NCI-H1092 (cell line): ENCODE measurements at regions not wholly inside any gene's neighbourhood (a gene's known extent, or its start where the extent isn't known, plus 50 kb on each side); places are given as distances from the start of the nearest gene placed in this dataset.
"Not testable (repeated sequence)": the region's sequence is repeated elsewhere in the genome, so short reads cannot be mapped to it uniquely, and the experiment has no call there.

ENCODE experiments used
- DNase-seq: peaks from one replicate; lab custom pipeline; 2025; lab: John Stamatoyannopoulos, UW

GRCh38 chr6:74283532-74283931 lies 587.5 kb downstream of the CD109 start:
- DNase-seq: no peak

- no peak for DNase-seq
These were observed 586.2 kb downstream of the CD109 start for GRCh38 chr6:74282143-74282689.

DNA sequence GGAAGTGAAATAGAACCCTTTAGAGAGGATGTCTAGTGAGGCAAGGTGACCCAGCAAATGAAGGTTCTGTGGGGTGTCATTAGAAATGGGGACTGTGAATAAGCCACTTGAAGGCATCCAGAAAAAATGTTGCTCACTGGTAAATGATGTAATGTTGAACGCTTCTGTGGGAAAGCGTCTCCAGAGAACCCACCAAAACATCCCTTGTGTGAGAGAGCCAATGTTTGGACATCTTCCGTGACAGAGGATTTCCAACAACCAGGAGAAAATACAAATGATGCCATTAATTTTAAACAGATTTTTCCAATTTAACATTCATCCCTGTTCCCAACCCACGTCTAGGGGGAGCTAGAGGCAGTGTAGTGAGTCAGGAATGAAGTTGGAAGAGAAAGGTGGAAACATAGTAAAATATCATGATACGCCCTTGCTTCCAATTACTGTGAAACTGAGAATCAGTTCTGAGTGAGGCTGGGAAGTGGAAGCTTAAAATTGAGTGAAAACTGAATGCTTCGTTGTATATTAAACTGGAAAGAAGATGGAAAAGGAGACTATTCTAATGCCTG lies 584.2 kb downstream of the CD109 start:
- DNase-seq: no peak

DNA sequence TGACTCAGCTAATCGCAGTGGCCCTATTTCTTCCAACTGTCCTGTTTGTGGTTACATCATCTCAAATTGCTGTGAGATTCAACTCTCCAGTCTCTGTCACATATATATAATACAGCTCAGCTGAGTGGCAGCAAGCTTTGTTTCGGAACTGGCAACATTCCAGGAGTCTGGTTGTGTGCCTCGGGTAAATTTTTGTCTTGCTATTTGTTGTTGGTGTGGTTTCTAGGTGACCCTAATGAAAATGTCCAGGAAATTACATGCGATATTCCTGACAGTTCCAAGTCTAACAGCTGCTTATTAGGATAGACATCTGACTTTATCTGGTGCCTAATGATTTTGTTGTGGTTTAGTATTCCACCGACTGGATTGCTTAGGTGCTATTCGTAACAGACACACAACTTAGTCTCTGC lies 581.8 kb downstream of the CD109 start:
- peak; percentile 48 for DNase-seq

GRCh38 chr6:74273541-74273940 lies 577.5 kb downstream of the CD109 start:
- DNase-seq: no peak

- DNase-seq: no peak
These were observed 573.5 kb downstream of the CD109 start for GRCh38 chr6:74269600-74269858.

DNA sequence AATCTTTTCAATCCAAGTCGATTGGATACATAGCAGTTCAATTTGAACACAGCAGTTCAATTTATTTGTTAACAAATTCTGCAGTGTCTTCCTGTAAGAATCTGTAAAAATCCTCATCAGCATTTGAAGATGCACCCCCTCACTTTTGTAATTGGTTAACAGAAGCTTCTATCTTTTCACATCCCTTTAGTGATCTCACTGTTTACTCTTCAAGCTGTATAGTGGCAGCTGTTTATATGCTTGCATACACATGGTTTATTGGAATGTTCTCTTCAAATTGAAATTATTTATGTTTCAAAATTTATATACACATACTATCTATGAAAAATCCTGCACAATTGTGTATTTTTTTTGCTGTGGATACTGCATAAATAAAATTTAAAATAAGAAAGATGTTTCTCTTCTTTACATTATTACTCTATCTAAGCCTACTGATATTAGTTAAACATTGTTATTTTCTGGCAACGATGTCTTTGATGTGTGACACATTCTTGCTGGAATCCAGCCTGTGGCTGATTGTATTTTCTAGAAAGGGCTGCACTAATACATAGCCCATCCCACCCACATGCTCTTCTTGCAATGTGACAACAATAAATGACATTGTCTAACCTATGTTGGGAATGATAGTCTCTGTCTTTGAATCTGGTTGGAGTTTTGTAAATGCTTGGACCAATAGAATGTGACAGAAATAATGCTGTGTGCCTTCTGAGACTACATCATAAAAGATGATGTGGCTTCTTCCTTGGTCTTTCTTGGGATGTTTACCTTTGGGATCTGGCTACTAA lies 573.0 kb downstream of the CD109 start:
- no peak for DNase-seq

DNA sequence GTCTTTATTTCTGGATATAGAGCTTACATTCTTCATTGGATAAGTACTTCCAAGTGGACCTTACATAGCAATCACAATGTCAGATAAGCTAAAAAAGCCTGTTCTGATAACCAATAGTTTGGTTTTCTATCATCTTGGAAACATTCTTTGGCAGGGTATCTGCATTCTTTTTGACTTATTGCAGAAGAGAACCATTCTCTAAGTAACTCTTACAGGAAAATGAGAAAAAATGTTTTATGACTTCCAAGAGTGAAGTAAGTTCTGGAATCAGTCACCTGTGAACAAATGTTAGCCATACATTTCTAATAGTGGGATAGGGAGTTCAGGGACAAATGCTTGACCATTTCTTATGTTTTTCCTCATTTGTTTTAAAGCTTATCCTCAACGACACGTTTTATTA lies 564.0 kb downstream of the CD109 start:
- DNase-seq: no peak

DNA sequence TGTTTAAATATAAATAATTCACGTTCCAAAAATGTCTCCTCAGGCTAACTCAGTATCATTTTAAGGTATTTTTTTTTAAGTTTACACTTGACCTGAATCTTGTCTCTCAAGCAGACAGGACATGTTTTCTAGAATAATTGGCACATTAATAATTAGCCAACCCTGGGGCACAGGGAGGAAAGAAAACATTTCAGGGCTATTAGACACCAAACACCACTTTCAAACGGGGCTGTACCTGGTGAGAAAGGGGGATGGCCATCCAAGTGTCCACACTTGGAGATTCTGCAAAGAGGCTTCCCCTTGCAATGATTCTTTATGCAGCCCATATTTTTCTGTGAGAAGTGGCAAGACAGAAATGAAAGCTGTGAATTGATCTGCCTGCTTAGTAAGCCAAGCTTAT lies 560.8 kb downstream of the CD109 start:
- no peak for DNase-seq

- DNase-seq: no peak
These were observed 560.4 kb downstream of the CD109 start for GRCh38 chr6:74256381-74256780.

DNA sequence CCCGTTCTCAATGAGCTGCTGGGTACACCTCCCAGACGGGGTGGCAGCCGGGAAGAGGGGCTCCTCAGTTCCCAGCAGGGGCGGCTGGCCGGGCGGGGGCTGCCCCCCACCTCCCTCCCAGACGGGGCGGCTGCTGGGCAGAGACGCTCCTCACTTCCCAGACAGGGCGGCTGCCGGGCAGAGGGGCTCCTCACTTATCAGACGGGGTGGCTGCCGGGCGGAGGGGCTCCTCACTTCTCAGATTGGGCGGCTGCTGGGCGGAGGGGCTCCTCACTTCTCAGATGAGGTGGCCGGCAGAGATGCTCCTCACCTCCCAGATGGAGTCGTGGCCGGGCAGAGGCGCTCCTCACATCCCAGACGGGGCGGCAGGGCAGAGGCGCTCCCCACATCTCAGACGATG lies 559.0 kb downstream of the CD109 start:
- DNase-seq: not testable (repeated sequence)

DNA sequence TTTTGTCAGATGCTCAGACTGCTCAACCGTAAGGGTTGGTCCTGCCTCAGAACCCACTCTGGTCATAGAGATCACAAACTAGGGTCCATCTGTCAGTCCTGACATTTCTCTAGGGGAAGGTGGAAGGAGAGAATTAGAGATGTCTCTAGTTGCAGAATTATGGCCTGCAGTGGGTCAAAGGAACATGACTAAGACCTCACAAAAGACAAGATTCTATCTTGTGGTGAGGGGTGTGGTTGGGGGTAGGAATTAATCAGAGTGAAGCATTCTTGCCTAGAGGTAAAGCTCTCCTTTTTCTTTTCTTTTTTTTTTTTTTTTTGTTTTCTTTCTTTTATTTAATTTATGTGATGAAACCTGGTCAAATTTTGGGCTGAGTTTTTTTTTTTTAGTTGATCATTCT lies 558.1 kb downstream of the CD109 start:
- DNase-seq: not testable (repeated sequence)

GRCh38 chr6:74253261-74253660 lies 557.3 kb downstream of the CD109 start:
- DNase-seq: no peak

DNA sequence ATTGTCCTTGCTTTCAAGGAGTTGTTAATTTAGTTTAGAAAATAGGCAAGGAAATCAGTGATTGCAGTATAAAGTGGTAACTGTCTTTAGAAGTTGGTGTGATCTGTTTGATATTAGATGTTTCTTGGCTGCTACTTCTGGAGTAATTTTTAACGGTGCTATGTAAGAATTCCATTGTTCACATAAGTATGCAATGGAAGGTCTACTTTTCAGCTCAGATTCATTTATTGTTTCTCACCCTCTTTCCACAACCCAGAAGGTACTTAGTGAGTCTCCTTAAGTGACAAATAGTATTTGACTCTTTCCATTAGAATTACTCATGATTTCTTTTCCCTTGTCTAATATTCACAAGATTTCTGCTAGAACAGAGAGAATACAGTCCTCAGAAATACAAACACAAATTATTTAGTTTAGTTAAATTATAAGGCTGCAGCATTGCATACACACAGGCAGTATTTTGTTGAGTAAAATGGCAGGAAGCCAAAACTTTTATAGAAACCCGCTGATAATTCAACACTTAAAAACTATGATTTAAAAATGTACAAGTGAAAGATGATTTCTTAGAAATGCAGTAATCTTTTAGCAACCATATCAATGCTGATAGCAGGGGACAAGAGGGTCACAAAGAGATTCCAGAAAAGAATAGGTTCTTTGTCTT lies 554.3 kb downstream of the CD109 start:
- no peak for DNase-seq

- no peak for DNase-seq
These were observed 553.7 kb downstream of the CD109 start for GRCh38 chr6:74249658-74250057.

- DNase-seq: no peak
These were observed 553.0 kb downstream of the CD109 start for GRCh38 chr6:74248966-74249365.

GRCh38 chr6:74222768-74223333 lies 526.8 kb downstream of the CD109 start:
- no peak for DNase-seq

- DNase-seq: no peak
These were observed 518.0 kb downstream of the CD109 start for GRCh38 chr6:74213995-74214394.

- no peak for DNase-seq
These were observed 512.2 kb downstream of the CD109 start for GRCh38 chr6:74208239-74208638.

DNA sequence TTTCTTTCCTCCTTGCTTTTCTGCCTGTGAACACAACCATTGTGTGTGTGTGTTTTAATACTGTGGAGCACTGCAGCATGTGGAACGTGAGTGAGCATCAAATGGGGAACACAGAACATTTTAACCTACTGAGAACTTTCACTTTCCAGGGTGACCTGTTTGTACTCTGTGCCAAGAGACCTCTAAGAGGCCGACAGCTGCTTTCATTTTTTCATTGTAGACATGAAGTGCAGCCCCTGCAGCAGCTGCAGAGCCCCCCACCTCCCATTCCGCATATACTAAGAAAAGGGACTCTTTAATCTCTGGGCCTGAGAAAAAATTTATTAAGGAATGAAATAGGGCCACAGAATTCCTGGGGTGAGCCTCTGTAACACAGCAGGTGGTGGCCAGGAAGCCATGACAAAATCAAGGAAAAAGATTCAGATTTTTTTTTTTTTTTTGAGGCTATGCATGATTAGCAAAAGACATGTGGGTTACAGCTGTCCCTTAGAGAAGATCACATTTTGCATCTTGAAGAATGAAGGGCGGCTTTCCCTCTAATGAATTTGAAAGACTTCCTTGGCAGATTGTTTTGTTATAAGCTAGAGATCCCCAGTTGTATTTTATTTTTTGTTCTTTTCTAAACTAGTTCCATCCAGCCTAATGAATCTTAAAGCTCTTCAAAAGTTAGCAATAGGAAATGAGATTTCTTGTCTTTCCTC lies 503.4 kb downstream of the CD109 start:
- no peak for DNase-seq

DNA sequence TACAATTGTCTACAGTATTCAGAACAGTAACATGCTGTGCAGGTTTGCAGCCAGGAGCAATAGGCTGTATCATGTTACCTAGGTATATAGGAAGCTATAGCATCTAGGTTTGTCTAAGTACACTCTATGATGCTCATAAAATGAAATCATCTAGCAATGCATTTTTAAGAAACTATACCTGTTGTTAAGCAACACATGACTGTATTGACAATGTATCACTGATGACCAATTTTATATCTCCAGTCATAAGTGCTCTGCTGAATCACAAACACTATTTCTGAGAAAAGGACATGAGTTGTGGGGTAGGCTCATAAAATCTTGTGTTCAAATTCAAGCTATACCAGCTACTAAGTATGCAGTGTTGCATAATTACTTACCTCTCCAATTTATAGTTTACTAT lies 501.3 kb downstream of the CD109 start:
- DNase-seq: no peak

DNA sequence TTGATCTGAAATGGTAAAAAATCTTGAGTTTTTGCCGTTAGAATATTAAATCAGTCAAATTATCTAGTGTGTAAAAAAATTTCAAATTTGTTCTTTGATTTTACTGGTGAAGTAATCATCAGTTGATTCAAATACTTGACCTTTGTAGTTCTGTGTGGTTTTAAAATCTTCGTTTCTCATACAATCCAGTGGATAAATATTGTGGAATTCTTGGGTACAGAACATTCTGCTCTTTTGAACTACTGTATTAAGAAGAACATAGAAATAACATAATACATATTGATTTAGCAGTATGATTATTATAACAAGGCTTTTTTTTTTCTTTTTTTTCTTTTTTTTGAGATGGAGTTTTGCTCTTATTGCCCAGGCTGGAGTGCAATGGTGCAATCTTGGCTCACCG lies 491.8 kb downstream of the CD109 start:
- no peak for DNase-seq
